ENCODE measurements at regions not wholly inside any gene's neighbourhood (a gene's known extent, or its start where the extent isn't known, plus 50 kb on each side); places are given as distances from the start of the nearest gene placed in this dataset.

DNA sequence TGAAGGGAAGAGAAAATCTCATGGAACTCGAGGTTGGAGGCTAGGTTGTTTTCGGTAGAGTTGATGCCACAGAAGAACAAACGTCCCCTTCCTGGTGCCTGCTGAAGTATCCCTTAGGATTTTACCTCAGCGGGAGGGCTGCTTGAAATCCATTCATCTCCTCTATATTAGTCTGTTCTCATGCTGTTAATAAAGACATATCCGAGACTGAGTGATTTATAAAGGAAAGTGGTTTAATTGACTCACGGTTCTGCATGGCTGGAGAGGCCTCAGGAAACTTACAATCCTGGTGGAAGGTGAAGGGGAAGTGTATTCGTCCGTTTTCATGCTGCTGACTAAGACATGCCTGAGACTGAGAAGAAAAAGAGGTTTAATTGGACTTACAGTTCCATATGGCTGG, 413.5 kb downstream of the NPHP4 start:
- TF ChIP-seq CTCF (IDR thresholded peaks at IDR 0.05; ENCODE audit: low read depth, low read length, missing input control) (no peak), JUND (IDR thresholded peaks at IDR 0.05) (no peak), TAF1 (conservative IDR thresholded peaks at IDR 0.05) (no peak), FOXA1 (IDR thresholded peaks at IDR 0.05) (no peak), SP1 (IDR thresholded peaks at IDR 0.05) (no peak), MAX (IDR thresholded peaks at IDR 0.05) (no peak), GABPA (IDR thresholded peaks at IDR 0.05 in 1 of 2, conservative IDR thresholded peaks at IDR 0.05 in 1 of 2) (no peak), RAD21 (IDR thresholded peaks at IDR 0.05) (no peak)
- TF ChIP-seq, protein P1, sequence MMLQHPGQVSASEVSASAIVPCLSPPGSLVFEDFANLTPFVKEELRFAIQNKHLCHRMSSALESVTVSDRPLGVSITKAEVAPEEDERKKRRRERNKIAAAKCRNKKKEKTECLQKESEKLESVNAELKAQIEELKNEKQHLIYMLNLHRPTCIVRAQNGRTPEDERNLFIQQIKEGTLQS (IDR thresholded peaks at IDR 0.05) = no peak
- TF ChIP-seq, protein P2, sequence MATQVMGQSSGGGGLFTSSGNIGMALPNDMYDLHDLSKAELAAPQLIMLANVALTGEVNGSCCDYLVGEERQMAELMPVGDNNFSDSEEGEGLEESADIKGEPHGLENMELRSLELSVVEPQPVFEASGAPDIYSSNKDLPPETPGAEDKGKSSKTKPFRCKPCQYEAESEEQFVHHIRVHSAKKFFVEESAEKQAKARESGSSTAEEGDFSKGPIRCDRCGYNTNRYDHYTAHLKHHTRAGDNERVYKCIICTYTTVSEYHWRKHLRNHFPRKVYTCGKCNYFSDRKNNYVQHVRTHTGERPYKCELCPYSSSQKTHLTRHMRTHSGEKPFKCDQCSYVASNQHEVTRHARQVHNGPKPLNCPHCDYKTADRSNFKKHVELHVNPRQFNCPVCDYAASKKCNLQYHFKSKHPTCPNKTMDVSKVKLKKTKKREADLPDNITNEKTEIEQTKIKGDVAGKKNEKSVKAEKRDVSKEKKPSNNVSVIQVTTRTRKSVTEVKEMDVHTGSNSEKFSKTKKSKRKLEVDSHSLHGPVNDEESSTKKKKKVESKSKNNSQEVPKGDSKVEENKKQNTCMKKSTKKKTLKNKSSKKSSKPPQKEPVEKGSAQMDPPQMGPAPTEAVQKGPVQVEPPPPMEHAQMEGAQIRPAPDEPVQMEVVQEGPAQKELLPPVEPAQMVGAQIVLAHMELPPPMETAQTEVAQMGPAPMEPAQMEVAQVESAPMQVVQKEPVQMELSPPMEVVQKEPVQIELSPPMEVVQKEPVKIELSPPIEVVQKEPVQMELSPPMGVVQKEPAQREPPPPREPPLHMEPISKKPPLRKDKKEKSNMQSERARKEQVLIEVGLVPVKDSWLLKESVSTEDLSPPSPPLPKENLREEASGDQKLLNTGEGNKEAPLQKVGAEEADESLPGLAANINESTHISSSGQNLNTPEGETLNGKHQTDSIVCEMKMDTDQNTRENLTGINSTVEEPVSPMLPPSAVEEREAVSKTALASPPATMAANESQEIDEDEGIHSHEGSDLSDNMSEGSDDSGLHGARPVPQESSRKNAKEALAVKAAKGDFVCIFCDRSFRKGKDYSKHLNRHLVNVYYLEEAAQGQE (IDR thresholded peaks at IDR 0.05) = no peak
